SK-N-SH (cell line): ENCODE measurements at regions not wholly inside any gene's neighbourhood (a gene's known extent, or its start where the extent isn't known, plus 50 kb on each side); places are given as distances from the start of the nearest gene placed in this dataset.

Experiments used
- CTCF ChIA-PET: fragments of 300-600, 350-600 bp; formaldehyde crosslinking; extraction: SDS; loops from one replicate; lab custom pipeline; 2021; lab: Yijun Ruan, JAX
- POLR2A ChIA-PET: fragments of 350-600 bp; sonication (Branson Sonifier 250); formaldehyde crosslinking; extraction: SDS; loops from one replicate; lab custom pipeline; 2020; ENCODE audit warnings: antibody characterized with exemption, inconsistent platforms; lab: Yijun Ruan, JAX
- DNase-seq: peaks from one replicate; pipeline ENCODE4 v3.0.0; 2012
- H2AFZ ChIP-seq: fragments of 200-600 bp; sonication (generic); 2 replicates; pipeline ENCODE4 v1.8.1; 2016; ENCODE audit warnings: antibody characterized with exemption, mild to moderate bottlenecking, low read depth
- H3F3A ChIP-seq: fragments of 200-600 bp; sonication (generic); replicated peaks from 2 replicates; pipeline ENCODE3; 2016; ENCODE audit warnings: antibody characterized with exemption, mild to moderate bottlenecking; ENCODE audit not compliant: insufficient read depth
- H3K27ac ChIP-seq, 2 experiments: fragments of 200-500 bp in 1 of 2; fragments of 200-600 bp in 1 of 2; sonication (Bioruptor generic) in 1 of 2; sonication (generic), shearing (Covaris generic) in 1 of 2; 2 replicates each; pipeline versions ENCODE4 v1.5.1 to v1.6.1; 2014 to 2016; ENCODE audit warnings: low read depth in 2 of 2, inconsistent platforms in 1 of 2, low read length in 1 of 2, mild to moderate bottlenecking in 1 of 2, mixed read lengths in 1 of 2
- H3K27me3 ChIP-seq: fragments of 200-600 bp; sonication (generic), shearing (Covaris generic); 2 replicates; pipeline ENCODE4 v1.6.1; 2016; ENCODE audit warnings: mixed run types; ENCODE audit not compliant: insufficient read depth
- H3K36me3 ChIP-seq, 2 experiments: fragments of 200-500 bp in 1 of 2; fragments of 200-600 bp in 1 of 2; sonication (Bioruptor generic) in 1 of 2; sonication (generic) in 1 of 2; replicated peaks in 1 of 2; 2 replicates each; pipeline versions ENCODE3 to v1.5.1; 2014 to 2016; ENCODE audit warnings: low read length in 1 of 2, mild to moderate bottlenecking in 1 of 2; ENCODE audit not compliant: insufficient read depth in 2 of 2, control insufficient read depth in 1 of 2
- H3K4me1 ChIP-seq, 2 experiments: fragments of 200-500 bp in 1 of 2; fragments of 200-600 bp in 1 of 2; sonication (Bioruptor generic) in 1 of 2; sonication (generic), shearing (Covaris generic) in 1 of 2; 2 replicates each; pipeline versions ENCODE4 v1.5.1 to v1.6.1; 2014 to 2016; ENCODE audit warnings: low read depth in 1 of 2, low read length in 1 of 2, mixed run types in 1 of 2; ENCODE audit not compliant: insufficient read depth in 2 of 2, control insufficient read depth in 1 of 2
- H3K4me2 ChIP-seq: fragments of 200-600 bp; sonication (generic), shearing (Covaris generic); 2 replicates; pipeline ENCODE4 v1.6.1; 2017; ENCODE audit warnings: mixed run types
- H3K4me3 ChIP-seq, 2 experiments: fragments of 200-500 bp in 1 of 2; fragments of 200-600 bp in 1 of 2; sonication (Bioruptor generic) in 1 of 2; sonication (generic), shearing (Covaris generic) in 1 of 2; 2 replicates each; pipeline versions ENCODE4 v1.5.1 to v1.8.1; 2014 to 2016; ENCODE audit warnings: low read depth in 2 of 2, inconsistent platforms in 1 of 2, low read length in 1 of 2, mild to moderate bottlenecking in 1 of 2, mixed read lengths in 1 of 2, moderate library complexity in 1 of 2
- H3K79me2 ChIP-seq: fragments of 200-600 bp; sonication (generic); 2 replicates; pipeline ENCODE4 v1.8.1; 2017; ENCODE audit warnings: mild to moderate bottlenecking; ENCODE audit not compliant: insufficient read depth
- H3K9ac ChIP-seq: fragments of 200-600 bp; sonication (generic); 2 replicates; pipeline ENCODE4 v1.6.1; 2017; ENCODE audit warnings: mixed run types
- H3K9me2 ChIP-seq: fragments of 200-600 bp; sonication (generic); 2 replicates; pipeline ENCODE4 v1.6.1; 2017; ENCODE audit warnings: mixed run types
- H3K9me3 ChIP-seq: fragments of 200-600 bp; sonication (generic); 2 replicates; pipeline ENCODE4 v1.6.1; 2017; ENCODE audit warnings: mixed run types, mild to moderate bottlenecking, moderate library complexity
- H4K20me1 ChIP-seq: fragments of 200-600 bp; sonication (generic); 2 replicates; pipeline ENCODE4 v1.6.1; 2017; ENCODE audit warnings: mild to moderate bottlenecking, mixed run types; ENCODE audit not compliant: insufficient read depth
- EZH2phosphoT487 ChIP-seq: fragments of 200-600 bp; sonication (generic); IDR thresholded peaks from 2 replicates; pipeline ENCODE4 v1.6.1; 2017; ENCODE audit warnings: low read depth, mixed run types, mild to moderate bottlenecking, antibody characterized with exemption, moderate library complexity, borderline replicate concordance
- FOXM1 ChIP-seq: IDR thresholded peaks from 2 replicates; pipeline ENCODE4 v1.4.0; 2012; ENCODE audit warnings: low read depth, mild to moderate bottlenecking
- MEF2A ChIP-seq: IDR thresholded peaks from 2 replicates; pipeline ENCODE4 v1.4.0; 2012; ENCODE audit warnings: low read depth, borderline replicate concordance
- NRF1 ChIP-seq: IDR thresholded peaks from 2 replicates; pipeline ENCODE4 v1.6.1; 2012; ENCODE audit warnings: low read depth, mild to moderate bottlenecking, low read length
- RAD21 ChIP-seq: IDR thresholded peaks from 2 replicates; pipeline ENCODE4 v1.6.1; 2012; ENCODE audit warnings: mild to moderate bottlenecking, low read length
- RCOR1 ChIP-seq: fragments of 150-350 bp; IDR thresholded peaks from 2 replicates; pipeline ENCODE4 v1.6.1; 2017; ENCODE audit warnings: antibody characterized with exemption, low read length
- REST ChIP-seq: IDR thresholded peaks from 2 replicates; pipeline ENCODE4 v1.6.1; 2012; ENCODE audit warnings: mild to moderate bottlenecking, low read depth, low read length, moderate library complexity
- SIN3A ChIP-seq: IDR thresholded peaks from 2 replicates; pipeline ENCODE4 v1.6.1; 2012; ENCODE audit warnings: low read depth, mild to moderate bottlenecking, low read length, moderate library complexity, borderline replicate concordance
- TCF12 ChIP-seq: IDR thresholded peaks from 2 replicates; pipeline ENCODE4 v1.4.0; 2012
- YY1 ChIP-seq: IDR thresholded peaks from 2 replicates; pipeline ENCODE4 v1.4.0; 2012; ENCODE audit warnings: low read depth, mild to moderate bottlenecking
- ZBTB33 ChIP-seq: IDR thresholded peaks from 2 replicates; pipeline ENCODE4 v1.4.0; 2012; ENCODE audit warnings: low read depth, borderline replicate concordance
- WGBS: methylation state at CpG from one replicate; pipeline ENCODE4 v1.1.6; 2017; ENCODE audit warnings: low lambda C conversion rate; 5-methylcytosine and 5-hydroxymethylcytosine counted together
- TF ChIP-seq, protein P1 (sequence below): fragments of 200-600 bp; sonication (generic); IDR thresholded peaks from 2 replicates; pipeline ENCODE4 v1.6.1; 2017; ENCODE audit warnings: antibody characterized with exemption, mild to moderate bottlenecking, moderate library complexity
- TF ChIP-seq, protein P2 (sequence below): IDR thresholded peaks from 2 replicates; pipeline ENCODE4; 2012
- TF ChIP-seq, protein P3 (sequence below): fragments of 150-350 bp; IDR thresholded peaks from 2 replicates; pipeline ENCODE4 v1.6.1; 2016; ENCODE audit warnings: mild to moderate bottlenecking, low read depth, low read length

DNA sequence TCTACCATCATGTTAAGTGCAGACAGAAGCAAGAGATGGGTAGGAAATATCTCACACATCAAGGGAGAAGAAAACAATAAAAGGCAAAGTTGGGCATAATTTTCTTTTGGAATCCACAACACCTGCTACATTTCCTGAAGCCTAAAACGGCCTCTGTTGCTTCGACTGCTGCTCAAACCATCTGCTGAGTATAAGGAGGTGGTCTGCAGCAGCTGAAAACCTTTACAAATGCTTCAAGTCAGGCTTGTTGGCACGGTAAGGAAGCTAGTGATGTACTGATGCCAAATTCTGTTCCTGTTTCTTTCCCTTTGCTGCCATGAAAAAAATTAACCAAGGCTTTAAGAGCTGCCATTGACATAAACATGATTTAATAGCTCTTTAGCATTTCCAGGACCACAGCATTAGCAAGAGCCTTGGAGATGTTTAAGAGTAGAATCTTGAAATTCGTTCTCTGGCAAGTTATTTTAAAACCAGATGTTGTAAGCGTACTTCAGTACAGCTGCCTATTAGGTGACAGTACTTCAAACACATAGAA, 75.6 kb downstream of the DMRTA1 start (continued):
- TF ChIP-seq ZBTB33, result no peak

DNA sequence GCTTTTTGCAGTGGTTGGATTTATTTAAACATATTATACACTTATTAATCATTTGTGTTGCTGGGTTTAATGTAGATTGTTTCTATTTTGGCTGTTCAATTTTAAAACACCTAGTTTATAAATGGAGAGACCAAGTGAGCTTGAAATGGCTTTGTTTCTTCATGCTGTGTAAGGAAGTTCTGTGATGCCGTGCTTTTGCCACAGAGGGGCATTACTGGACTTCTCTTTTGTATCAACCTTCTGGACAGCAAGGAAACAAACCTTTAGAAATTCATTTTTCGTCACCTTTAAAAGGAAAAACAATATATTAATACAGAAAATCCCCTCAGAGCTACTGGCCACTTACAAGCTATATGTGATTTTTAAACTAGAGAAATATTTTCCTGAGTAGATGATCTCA, 81.9 kb downstream of the DMRTA1 start:
- Histone ChIP-seq H3K9ac (no peak overlapping the region), H3K27me3 (no peaks in the 10 kb centered on the region; the same call in 1 of the 2 replicates), H4K20me1 (no peaks in the 10 kb centered on the region), H3K4me1 (no peaks in the 10 kb centered on the region), H3F3A (no peaks in the 10 kb centered on the region), H3K27ac (no peak overlapping the region), H3K9me2 (no peaks in the 10 kb centered on the region), H3K9me3 (no peaks in the 10 kb centered on the region), H3K4me3 (peak overlapping the region in 1 of 2 experiments; percentile 19; a peak in 1 of 4 replicates), H3K79me2 (no peaks in the 10 kb centered on the region), H3K4me2 (no peak overlapping the region), H2AFZ (no peak overlapping the region), H3K36me3 (no peaks in the 10 kb centered on the region)
- WGBS, result 2% methylated on average over 2 of the region's 2 CpGs
- ChIA-PET CTCF (interaction anchor here (0.7 to 1.1 kb wide), 2 partner anchors 9 to 160 kb away, joined by 3 read pairs; no protein-coding TSS in a partner anchor), POLR2A (no interaction called here)
- TF ChIP-seq RAD21, result peak; percentile 25; the same call in 1 of the 2 replicates
- TF ChIP-seq, protein P1, sequence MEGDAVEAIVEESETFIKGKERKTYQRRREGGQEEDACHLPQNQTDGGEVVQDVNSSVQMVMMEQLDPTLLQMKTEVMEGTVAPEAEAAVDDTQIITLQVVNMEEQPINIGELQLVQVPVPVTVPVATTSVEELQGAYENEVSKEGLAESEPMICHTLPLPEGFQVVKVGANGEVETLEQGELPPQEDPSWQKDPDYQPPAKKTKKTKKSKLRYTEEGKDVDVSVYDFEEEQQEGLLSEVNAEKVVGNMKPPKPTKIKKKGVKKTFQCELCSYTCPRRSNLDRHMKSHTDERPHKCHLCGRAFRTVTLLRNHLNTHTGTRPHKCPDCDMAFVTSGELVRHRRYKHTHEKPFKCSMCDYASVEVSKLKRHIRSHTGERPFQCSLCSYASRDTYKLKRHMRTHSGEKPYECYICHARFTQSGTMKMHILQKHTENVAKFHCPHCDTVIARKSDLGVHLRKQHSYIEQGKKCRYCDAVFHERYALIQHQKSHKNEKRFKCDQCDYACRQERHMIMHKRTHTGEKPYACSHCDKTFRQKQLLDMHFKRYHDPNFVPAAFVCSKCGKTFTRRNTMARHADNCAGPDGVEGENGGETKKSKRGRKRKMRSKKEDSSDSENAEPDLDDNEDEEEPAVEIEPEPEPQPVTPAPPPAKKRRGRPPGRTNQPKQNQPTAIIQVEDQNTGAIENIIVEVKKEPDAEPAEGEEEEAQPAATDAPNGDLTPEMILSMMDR, result peak; percentile 33
- TF ChIP-seq YY1, result no peak
- no peak for DNase-seq

DNA sequence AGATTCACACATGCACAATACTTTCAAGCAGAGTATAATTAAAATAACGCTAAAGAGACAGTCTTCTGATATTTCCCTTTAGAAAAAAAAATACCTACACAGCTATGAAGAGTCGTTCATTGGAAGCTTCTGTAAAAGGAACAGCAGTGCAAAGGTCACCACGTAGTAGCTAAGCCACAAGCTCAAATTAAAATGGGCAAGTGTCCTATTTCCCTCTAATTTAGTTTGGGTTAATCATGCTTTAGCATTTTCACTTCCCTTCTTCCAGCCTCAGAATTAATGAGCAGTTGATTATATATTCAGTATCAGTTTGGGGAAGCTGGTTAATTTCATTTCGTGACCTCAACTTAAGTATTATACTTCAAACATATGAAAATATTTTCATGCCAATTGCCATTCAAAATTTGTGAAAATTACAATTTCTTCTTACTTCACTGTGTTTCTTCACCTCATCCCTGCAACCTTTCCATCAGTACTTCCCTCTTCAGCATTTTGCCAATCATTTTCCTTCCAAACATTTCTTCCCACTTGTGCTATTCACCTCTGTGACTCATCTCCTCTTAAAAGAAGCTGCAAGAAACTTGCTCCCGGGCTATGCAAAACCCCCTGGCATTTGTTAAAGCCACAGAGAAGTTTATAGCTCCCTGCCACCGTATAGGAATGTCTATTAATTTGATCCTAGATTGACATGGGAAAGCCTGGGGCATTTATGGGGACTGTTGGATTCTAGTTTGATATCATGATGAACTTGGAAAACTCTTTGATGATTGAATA, 83.0 kb downstream of the DMRTA1 start:
- H3K4me1 ChIP-seq, result no peaks in the 10 kb centered on the region
- H3K4me2 ChIP-seq, result no peak overlapping the region
- H4K20me1 ChIP-seq, result no peaks in the 10 kb centered on the region
- WGBS, result 7% methylated on average over 6 of the region's 6 CpGs
- no peaks in the 10 kb centered on the region for H3K9me3 ChIP-seq
- H3K36me3 ChIP-seq, result no peaks in the 10 kb centered on the region
- ChIA-PET POLR2A (no interaction called here), CTCF (no interaction called here)
- H3K79me2 ChIP-seq, result no peaks in the 10 kb centered on the region
- H3K9ac ChIP-seq, result no peak overlapping the region
- H3K27ac ChIP-seq, result no peak overlapping the region
- no peak overlapping the region for H3K4me3 ChIP-seq
- no peak overlapping the region for H2AFZ ChIP-seq
- H3K9me2 ChIP-seq, result no peaks in the 10 kb centered on the region
- no peaks in the 10 kb centered on the region; the same call in 1 of the 2 replicates for H3K27me3 ChIP-seq
- no peak for DNase-seq
- H3F3A ChIP-seq, result no peaks in the 10 kb centered on the region
- TF ChIP-seq, protein P2, sequence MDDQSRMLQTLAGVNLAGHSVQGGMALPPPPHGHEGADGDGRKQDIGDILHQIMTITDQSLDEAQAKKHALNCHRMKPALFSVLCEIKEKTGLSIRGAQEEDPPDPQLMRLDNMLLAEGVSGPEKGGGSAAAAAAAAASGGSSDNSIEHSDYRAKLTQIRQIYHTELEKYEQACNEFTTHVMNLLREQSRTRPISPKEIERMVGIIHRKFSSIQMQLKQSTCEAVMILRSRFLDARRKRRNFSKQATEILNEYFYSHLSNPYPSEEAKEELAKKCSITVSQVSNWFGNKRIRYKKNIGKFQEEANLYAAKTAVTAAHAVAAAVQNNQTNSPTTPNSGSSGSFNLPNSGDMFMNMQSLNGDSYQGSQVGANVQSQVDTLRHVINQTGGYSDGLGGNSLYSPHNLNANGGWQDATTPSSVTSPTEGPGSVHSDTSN, result no peak
- no peak for TF ChIP-seq RAD21
- TF ChIP-seq RCOR1, result no peak
- no peak for TF ChIP-seq NRF1
- no peak for TF ChIP-seq SIN3A
- TF ChIP-seq TCF12, result no peak
- no peak for TF ChIP-seq FOXM1
- TF ChIP-seq EZH2phosphoT487, result no peak
- no peak for TF ChIP-seq REST
- TF ChIP-seq MEF2A, result no peak
- TF ChIP-seq, protein P3, sequence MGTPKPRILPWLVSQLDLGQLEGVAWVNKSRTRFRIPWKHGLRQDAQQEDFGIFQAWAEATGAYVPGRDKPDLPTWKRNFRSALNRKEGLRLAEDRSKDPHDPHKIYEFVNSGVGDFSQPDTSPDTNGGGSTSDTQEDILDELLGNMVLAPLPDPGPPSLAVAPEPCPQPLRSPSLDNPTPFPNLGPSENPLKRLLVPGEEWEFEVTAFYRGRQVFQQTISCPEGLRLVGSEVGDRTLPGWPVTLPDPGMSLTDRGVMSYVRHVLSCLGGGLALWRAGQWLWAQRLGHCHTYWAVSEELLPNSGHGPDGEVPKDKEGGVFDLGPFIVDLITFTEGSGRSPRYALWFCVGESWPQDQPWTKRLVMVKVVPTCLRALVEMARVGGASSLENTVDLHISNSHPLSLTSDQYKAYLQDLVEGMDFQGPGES, result no peak
